IMR-90 (cell line): ENCODE measurements at regions not wholly inside any gene's neighbourhood (a gene's known extent, or its start where the extent isn't known, plus 50 kb on each side); places are given as distances from the start of the nearest gene placed in this dataset.

ENCODE experiments used
- ATAC-seq: fragments of 200-7000 bp; cut with Tn5 transposase; 2 replicates; pipeline ENCODE4 v1.9.1; 2020; ENCODE audit warnings: low read depth, mild to moderate bottlenecking, moderate library complexity
- BruUV-seq: library from RNA; stranded (reverse); fragments of 400-500 nt; replicated peaks from 2 replicates; lab custom pipeline; 2021; lab: Mats Ljungman, UMichigan
- CTCF ChIA-PET: fragments of 300-600 bp; formaldehyde crosslinking; extraction: SDS; loops from one replicate; lab custom pipeline; 2021; ENCODE audit warnings: antibody characterized with exemption; lab: Yijun Ruan, JAX
- POLR2A ChIA-PET: fragments of 300-600 bp; sonication (Branson Sonifier 250); formaldehyde crosslinking; loops from one replicate; lab custom pipeline; 2022; ENCODE audit warnings: antibody characterized with exemption; ENCODE audit not compliant: unreplicated experiment; lab: Charles Lee
- DNase-seq: peaks from one replicate; pipeline ENCODE4 v3.0.0; 2013
- H2AFZ ChIP-seq: replicated peaks from 2 replicates; pipeline ENCODE3; 2013; ENCODE audit warnings: low read length, mild to moderate bottlenecking; ENCODE audit not compliant: poor library complexity
- H2AK5ac ChIP-seq: 2 replicates; pipeline ENCODE4 v1.6.1; 2013; ENCODE audit warnings: low read depth, low read length, inconsistent platforms
- H2AK9ac ChIP-seq: replicated peaks from 2 replicates; pipeline ENCODE3; 2013; ENCODE audit warnings: mild to moderate bottlenecking, low read depth, low read length, moderate library complexity; ENCODE audit not compliant: poor library complexity
- H2BK120ac ChIP-seq: 2 replicates; pipeline ENCODE4 v1.6.1; 2013; ENCODE audit warnings: low read depth, low read length, inconsistent platforms
- H2BK15ac ChIP-seq: 3 replicates; pipeline ENCODE4 v1.6.1; 2013; ENCODE audit warnings: low read depth, low read length, inconsistent platforms
- H2BK20ac ChIP-seq: 2 replicates; pipeline ENCODE4 v1.6.1; 2013; ENCODE audit warnings: low read depth, mild to moderate bottlenecking, inconsistent platforms, low read length, moderate library complexity
- H2BK5ac ChIP-seq: 2 replicates; pipeline ENCODE4 v1.6.1; 2013; ENCODE audit warnings: mild to moderate bottlenecking, low read depth, low read length, inconsistent platforms; ENCODE audit not compliant: poor library complexity, severe bottlenecking
- H3K14ac ChIP-seq: replicated peaks from 2 replicates; pipeline ENCODE4 v1.6.1; 2013; ENCODE audit warnings: low read depth, low read length, inconsistent platforms
- H3K18ac ChIP-seq: 2 replicates; pipeline ENCODE4 v1.6.1; 2013; ENCODE audit warnings: low read depth, low read length, control low read depth
- H3K23ac ChIP-seq: 2 replicates; pipeline ENCODE4 v1.6.1; 2013; ENCODE audit warnings: low read depth, low read length, inconsistent platforms
- H3K27ac ChIP-seq: 2 replicates; pipeline ENCODE4 v1.5.1; 2013; ENCODE audit warnings: mild to moderate bottlenecking, control low read depth, low read length; ENCODE audit not compliant: insufficient read depth
- H3K27me3 ChIP-seq: 2 replicates; pipeline ENCODE4 v1.6.1; 2013; ENCODE audit warnings: low read length; ENCODE audit not compliant: control insufficient read depth, insufficient read depth
- H3K36me3 ChIP-seq: 2 replicates; pipeline ENCODE4 v1.6.1; 2013; ENCODE audit warnings: low read length, mixed read lengths; ENCODE audit not compliant: control insufficient read depth, insufficient read depth
- H3K4ac ChIP-seq: 2 replicates; pipeline ENCODE4 v1.6.1; 2013; ENCODE audit warnings: low read depth, low read length, inconsistent platforms
- H3K4me1 ChIP-seq: 2 replicates; pipeline ENCODE4 v1.6.1; 2013; ENCODE audit warnings: low read length, mixed read lengths; ENCODE audit not compliant: control insufficient read depth, insufficient read depth
- H3K4me2 ChIP-seq: 2 replicates; pipeline ENCODE4 v1.6.1; 2013; ENCODE audit warnings: low read depth, mild to moderate bottlenecking, control low read depth, low read length, moderate library complexity
- H3K4me3 ChIP-seq: 2 replicates; pipeline ENCODE4 v1.5.1; 2013; ENCODE audit warnings: low read depth, mild to moderate bottlenecking, control low read depth, low read length, moderate library complexity; ENCODE audit not compliant: insufficient read depth
- H3K56ac ChIP-seq: 2 replicates; pipeline ENCODE4 v1.6.1; 2013; ENCODE audit warnings: low read length, inconsistent platforms; ENCODE audit not compliant: insufficient read depth; ENCODE audit errors: extremely low read depth
- H3K79me1 ChIP-seq, 2 experiments: 2 replicates each; pipeline ENCODE4 v1.6.1; 2013; ENCODE audit warnings: low read length in 2 of 2, inconsistent platforms in 1 of 2, low read depth in 1 of 2
- H3K9ac ChIP-seq: 2 replicates; pipeline ENCODE4 v1.6.1; 2013; ENCODE audit warnings: low read depth, low read length, control low read depth
- H3K9me1 ChIP-seq: 2 replicates; pipeline ENCODE4 v1.6.1; 2013; ENCODE audit warnings: low read length, inconsistent platforms; ENCODE audit not compliant: insufficient read depth
- H3K9me3 ChIP-seq: 2 replicates; pipeline ENCODE4 v1.6.1; 2013; ENCODE audit warnings: low read length; ENCODE audit not compliant: control insufficient read depth, insufficient read depth
- H4K20me1 ChIP-seq: 2 replicates; pipeline ENCODE4 v1.6.1; 2013; ENCODE audit warnings: low read length, inconsistent platforms; ENCODE audit not compliant: insufficient read depth
- H4K5ac ChIP-seq: 2 replicates; pipeline ENCODE4 v1.6.1; 2013; ENCODE audit warnings: mild to moderate bottlenecking, low read depth, low read length, control low read depth
- H4K8ac ChIP-seq, 2 experiments: 2 replicates each; pipeline ENCODE4 v1.6.1; 2013; ENCODE audit warnings: low read depth in 2 of 2, low read length in 2 of 2, control low read depth in 1 of 2, inconsistent platforms in 1 of 2
- H4K91ac ChIP-seq: 2 replicates; pipeline ENCODE4 v1.6.1; 2013; ENCODE audit warnings: low read depth, low read length, inconsistent platforms; ENCODE audit not compliant: insufficient read depth
- BHLHE40 ChIP-seq: fragments of 150-350 bp; IDR thresholded peaks from 2 replicates; pipeline ENCODE4 v1.6.1; 2016; ENCODE audit warnings: mild to moderate bottlenecking, low read depth, low read length
- CEBPB ChIP-seq: IDR thresholded peaks from 2 replicates; pipeline ENCODE4 v1.6.1; 2012; ENCODE audit warnings: low read depth, low read length, improper control_type of control experiment
- FOS ChIP-seq: fragments of 150-350 bp; IDR thresholded peaks from 2 replicates; pipeline ENCODE4 v1.6.1; 2016; ENCODE audit warnings: low read depth, low read length
- MAFK ChIP-seq: IDR thresholded peaks from 2 replicates; pipeline ENCODE4 v1.6.1; 2012; ENCODE audit warnings: low read depth, low read length, improper control_type of control experiment
- MAZ ChIP-seq: IDR thresholded peaks from 2 replicates; pipeline ENCODE4 v1.6.1; 2012; ENCODE audit warnings: low read depth, mild to moderate bottlenecking, low read length, improper control_type of control experiment, moderate library complexity, borderline replicate concordance
- MXI1 ChIP-seq: IDR thresholded peaks from 2 replicates; pipeline ENCODE4 v1.6.1; 2012; ENCODE audit warnings: low read depth, mild to moderate bottlenecking, low read length, moderate library complexity, borderline replicate concordance
- NFE2L2 ChIP-seq: fragments of 150-350 bp; IDR thresholded peaks from 2 replicates; pipeline ENCODE4 v1.6.1; 2016; ENCODE audit warnings: low read depth, mild to moderate bottlenecking, low read length
- POLR2A ChIP-seq: IDR thresholded peaks from 2 replicates; pipeline ENCODE4 v1.6.1; 2012; ENCODE audit warnings: mild to moderate bottlenecking, low read depth, low read length
- RAD21 ChIP-seq: IDR thresholded peaks from 2 replicates; pipeline ENCODE4 v1.6.1; 2012; ENCODE audit warnings: low read length, improper control_type of control experiment
- RCOR1 ChIP-seq: IDR thresholded peaks from 2 replicates; pipeline ENCODE4 v1.6.1; 2012; ENCODE audit warnings: mild to moderate bottlenecking, low read length, improper control_type of control experiment; ENCODE audit not compliant: insufficient replicate concordance
- RFX5 ChIP-seq: IDR thresholded peaks from 2 replicates; pipeline ENCODE4 v1.8.0; 2012; ENCODE audit warnings: low read depth, mild to moderate bottlenecking, low read length, moderate library complexity
- SMC3 ChIP-seq: fragments of 150-350 bp; IDR thresholded peaks from 2 replicates; pipeline ENCODE4 v1.6.1; 2016; ENCODE audit warnings: low read depth, mild to moderate bottlenecking, antibody characterized with exemption, low read length, moderate library complexity
- WGBS, 2 experiments: methylation state at CpG; one replicate each; pipeline versions ENCODE4 v1.1.5 to v1.1.7; 2013; ENCODE audit warnings: missing lambda C conversion rate in 2 of 2; ENCODE audit not compliant: insufficient read length in 1 of 2; ENCODE audit errors: extremely low coverage in 2 of 2; 5-methylcytosine and 5-hydroxymethylcytosine counted together
- dilution Hi-C: fragments of 300-500 bp; cut with HindIII; formaldehyde crosslinking; loops from one replicate; pipeline ENCODE4 v1.14.3; 2018; ENCODE audit warnings: low sequenced_read_pairs; ENCODE audit not compliant: unreplicated experiment
- in situ Hi-C: fragments of 300-500 bp; cut with MboI; formaldehyde crosslinking; loops from 3 replicates; pipeline ENCODE4 v1.14.3; 2019; ENCODE audit warnings: low sequenced_read_pairs, inconsistent platforms, mixed read lengths
- intact Hi-C: fragments of 100-400 bp; cut with micrococcal nuclease; formaldehyde crosslinking; loops from 2 replicates; pipeline ENCODE4 v1.10.0; 2022
- TF ChIP-seq, protein P1 (sequence below): fragments of 150-350 bp; IDR thresholded peaks from 2 replicates; pipeline ENCODE4 v1.6.1; 2017; ENCODE audit warnings: mild to moderate bottlenecking, antibody characterized with exemption, low read length, low read depth
- TF ChIP-seq, protein P2 (sequence below): fragments of 150-350 bp; IDR thresholded peaks from 2 replicates; pipeline ENCODE4 v1.6.1; 2016; ENCODE audit warnings: low read depth, mild to moderate bottlenecking, low read length, moderate library complexity, borderline replicate concordance
- TF ChIP-seq, protein P3 (sequence below): conservative IDR thresholded peaks from 2 replicates; pipeline ENCODE4 v1.5.1; 2012; ENCODE audit warnings: mild to moderate bottlenecking, low read depth, low read length, improper control_type of control experiment

DNA sequence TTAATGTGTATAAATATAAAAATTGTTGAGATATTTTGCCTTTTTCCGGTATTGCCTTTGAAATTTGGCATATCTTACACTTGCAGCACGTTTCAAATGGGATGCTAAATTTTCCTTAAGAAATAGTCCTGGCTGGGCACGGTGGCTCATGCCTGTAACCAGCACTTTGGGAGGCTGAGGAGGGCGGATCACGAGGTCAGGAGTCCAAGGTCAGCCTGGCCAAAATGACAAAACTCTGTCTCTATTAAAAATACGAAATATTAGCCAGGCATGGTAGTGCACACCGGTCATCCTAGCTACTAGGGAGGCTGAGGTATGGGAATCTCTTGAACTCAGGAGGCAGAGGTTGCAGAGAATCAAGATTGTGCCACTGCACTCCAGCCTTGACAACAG lies 220.2 kb downstream of the PTEN start:
- Histone ChIP-seq H4K91ac (no peak overlapping the region), H3K14ac (no peak overlapping the region), H2BK5ac (no peak overlapping the region), H2BK120ac (no peak overlapping the region), H3K9me1 (peaks cover 4% of the 10 kb centered on the region; the same call in 1 of the 2 replicates), H3K4me2 (no peak overlapping the region), H2AFZ (no peak overlapping the region), H3K4me3 (no peak overlapping the region), H3K56ac (no peak overlapping the region), H4K5ac (no peak overlapping the region), H4K20me1 (no peaks in the 10 kb centered on the region), H3K9me3 (no peaks in the 10 kb centered on the region), H3K23ac (no peak overlapping the region), H3K27ac (no peak overlapping the region), H3K18ac (no peak overlapping the region), H2AK5ac (no peak overlapping the region), H3K9ac (no peak overlapping the region), H3K4me1 (peaks cover 7% of the 10 kb centered on the region), H3K4ac (no peak overlapping the region), H3K36me3 (no peaks in the 10 kb centered on the region), H2AK9ac (no peak overlapping the region), H3K79me1 (no peaks in the 10 kb centered on the region), H3K27me3 (no peaks in the 10 kb centered on the region; the same call in none of the 2 replicates), H2BK15ac (no peak overlapping the region), H2BK20ac (no peak overlapping the region), H4K8ac (no peak overlapping the region)
- intact Hi-C loops (no loop called here), in situ Hi-C loops (no loop called here), dilution Hi-C loops (no loop called here)
- 100% methylated on average over 1 of the region's 7 CpGs; no CpG with 5 or more reads in 1 of the 2 experiments for WGBS, 2 experiments
- ChIA-PET CTCF (no interaction called here), POLR2A (no interaction called here)
- ATAC-seq (no peak), DNase-seq (no peak)
- TF ChIP-seq NFE2L2 (no peak), MAZ (no peak), CEBPB (no peak), RFX5 (no peak), RAD21 (no peak), POLR2A (no peak), RCOR1 (no peak), MAFK (no peak), FOS (no peak), BHLHE40 (no peak), MXI1 (no peak), SMC3 (no peak)
- TF ChIP-seq, protein P1, sequence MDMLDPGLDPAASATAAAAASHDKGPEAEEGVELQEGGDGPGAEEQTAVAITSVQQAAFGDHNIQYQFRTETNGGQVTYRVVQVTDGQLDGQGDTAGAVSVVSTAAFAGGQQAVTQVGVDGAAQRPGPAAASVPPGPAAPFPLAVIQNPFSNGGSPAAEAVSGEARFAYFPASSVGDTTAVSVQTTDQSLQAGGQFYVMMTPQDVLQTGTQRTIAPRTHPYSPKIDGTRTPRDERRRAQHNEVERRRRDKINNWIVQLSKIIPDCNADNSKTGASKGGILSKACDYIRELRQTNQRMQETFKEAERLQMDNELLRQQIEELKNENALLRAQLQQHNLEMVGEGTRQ: no peak
- TF ChIP-seq, protein P2, sequence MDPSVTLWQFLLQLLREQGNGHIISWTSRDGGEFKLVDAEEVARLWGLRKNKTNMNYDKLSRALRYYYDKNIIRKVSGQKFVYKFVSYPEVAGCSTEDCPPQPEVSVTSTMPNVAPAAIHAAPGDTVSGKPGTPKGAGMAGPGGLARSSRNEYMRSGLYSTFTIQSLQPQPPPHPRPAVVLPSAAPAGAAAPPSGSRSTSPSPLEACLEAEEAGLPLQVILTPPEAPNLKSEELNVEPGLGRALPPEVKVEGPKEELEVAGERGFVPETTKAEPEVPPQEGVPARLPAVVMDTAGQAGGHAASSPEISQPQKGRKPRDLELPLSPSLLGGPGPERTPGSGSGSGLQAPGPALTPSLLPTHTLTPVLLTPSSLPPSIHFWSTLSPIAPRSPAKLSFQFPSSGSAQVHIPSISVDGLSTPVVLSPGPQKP: no peak
- TF ChIP-seq, protein P3, sequence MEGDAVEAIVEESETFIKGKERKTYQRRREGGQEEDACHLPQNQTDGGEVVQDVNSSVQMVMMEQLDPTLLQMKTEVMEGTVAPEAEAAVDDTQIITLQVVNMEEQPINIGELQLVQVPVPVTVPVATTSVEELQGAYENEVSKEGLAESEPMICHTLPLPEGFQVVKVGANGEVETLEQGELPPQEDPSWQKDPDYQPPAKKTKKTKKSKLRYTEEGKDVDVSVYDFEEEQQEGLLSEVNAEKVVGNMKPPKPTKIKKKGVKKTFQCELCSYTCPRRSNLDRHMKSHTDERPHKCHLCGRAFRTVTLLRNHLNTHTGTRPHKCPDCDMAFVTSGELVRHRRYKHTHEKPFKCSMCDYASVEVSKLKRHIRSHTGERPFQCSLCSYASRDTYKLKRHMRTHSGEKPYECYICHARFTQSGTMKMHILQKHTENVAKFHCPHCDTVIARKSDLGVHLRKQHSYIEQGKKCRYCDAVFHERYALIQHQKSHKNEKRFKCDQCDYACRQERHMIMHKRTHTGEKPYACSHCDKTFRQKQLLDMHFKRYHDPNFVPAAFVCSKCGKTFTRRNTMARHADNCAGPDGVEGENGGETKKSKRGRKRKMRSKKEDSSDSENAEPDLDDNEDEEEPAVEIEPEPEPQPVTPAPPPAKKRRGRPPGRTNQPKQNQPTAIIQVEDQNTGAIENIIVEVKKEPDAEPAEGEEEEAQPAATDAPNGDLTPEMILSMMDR: no peak
- no TSS peak for BruUV-seq
